Testis (tissue), 2 donors: ENCODE measurements at regions not wholly inside any gene's neighbourhood (a gene's known extent, or its start where the extent isn't known, plus 50 kb on each side); places are given as distances from the start of the nearest gene placed in this dataset.

Experiments
- DNase-seq: peaks from one replicate; pipeline ENCODE4 v3.0.0-alpha.2; 2019
- H3K27ac ChIP-seq, 2 donors: fragments of 200-600 bp; sonication (generic); one replicate each; pipeline ENCODE4 v1.5.1; 2019
- H3K27me3 ChIP-seq: fragments of 200-600 bp; sonication (generic); one replicate; pipeline ENCODE4 v1.5.1; 2019
- H3K36me3 ChIP-seq: fragments of 200-600 bp; sonication (generic); one replicate; pipeline ENCODE4 v1.5.1; 2017; ENCODE audit warnings: low read depth; ENCODE audit errors: missing control alignments
- H3K4me1 ChIP-seq: fragments of 200-600 bp; sonication (generic); one replicate; pipeline ENCODE4 v1.5.1; 2019
- H3K4me3 ChIP-seq, 2 donors: fragments of 200-600 bp; sonication (generic); one replicate each; pipeline ENCODE4 v1.5.1; 2017 to 2019
- H3K9me3 ChIP-seq: fragments of 200-600 bp; sonication (generic); one replicate; pipeline ENCODE4 v1.5.1; 2017
- CTCF ChIP-seq, 3 experiments: fragments of 450-650 bp in 2 of 3; fragments of 200-600 bp in 1 of 3; sonication (generic) in 1 of 3; IDR thresholded peaks; one replicate each; pipeline ENCODE4 v1.5.1; 2016 to 2019; ENCODE audit warnings: antibody characterized with exemption in 3 of 3, mild to moderate bottlenecking in 2 of 3, moderate library complexity in 1 of 3
- POLR2A ChIP-seq: fragments of 450-650 bp; IDR thresholded peaks from one replicate; pipeline ENCODE4 v1.6.1; 2017; ENCODE audit warnings: antibody characterized with exemption, mild to moderate bottlenecking, moderate library complexity
- WGBS, 2 donors: methylation state at CpG; one replicate each; pipeline ENCODE4 v1.1.5; 2018; 5-methylcytosine and 5-hydroxymethylcytosine counted together
- intact Hi-C: fragments of 100-400 bp; cut with DNase I; formaldehyde crosslinking; loops from one replicate; pipeline ENCODE4 v1.15.1; 2023; ENCODE audit warnings: low total_unique reads

DNA sequence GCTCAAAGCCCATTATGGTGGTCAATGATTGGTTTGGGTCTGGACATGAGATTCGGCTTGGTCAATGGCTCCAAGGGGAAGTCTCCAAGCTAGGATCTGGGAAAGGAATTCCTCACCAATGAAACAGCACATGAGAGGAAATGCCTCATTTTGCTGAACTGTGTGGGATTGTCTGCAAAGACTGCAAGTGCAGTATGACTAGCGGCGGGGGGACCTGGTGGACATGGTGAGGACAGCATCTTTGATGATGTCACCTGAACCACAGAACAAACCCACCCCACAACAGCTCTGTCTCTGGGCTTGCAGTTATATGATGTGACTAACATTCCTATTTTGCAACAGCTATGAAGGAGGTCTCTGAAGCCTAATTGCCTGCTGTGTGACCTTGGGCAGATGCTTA, 50.6 kb upstream of the NKD1 start:
- no peaks in the 10 kb centered on the region for H3K27me3 ChIP-seq
- TF ChIP-seq CTCF (IDR thresholded peaks at IDR 0.05) (no peak), POLR2A (no peak)
- WGBS, 2 donors = 88 to 93% methylated on average over 3 of the region's 3 CpGs
- intact Hi-C loops = no loop called here
- H3K4me1 ChIP-seq = no peaks in the 10 kb centered on the region
- no peaks in the 10 kb centered on the region for H3K36me3 ChIP-seq
- no peak for DNase-seq
- no peaks in the 10 kb centered on the region for H3K9me3 ChIP-seq
- no peak overlapping the region for H3K27ac ChIP-seq
- no peak overlapping the region for H3K4me3 ChIP-seq

DNA sequence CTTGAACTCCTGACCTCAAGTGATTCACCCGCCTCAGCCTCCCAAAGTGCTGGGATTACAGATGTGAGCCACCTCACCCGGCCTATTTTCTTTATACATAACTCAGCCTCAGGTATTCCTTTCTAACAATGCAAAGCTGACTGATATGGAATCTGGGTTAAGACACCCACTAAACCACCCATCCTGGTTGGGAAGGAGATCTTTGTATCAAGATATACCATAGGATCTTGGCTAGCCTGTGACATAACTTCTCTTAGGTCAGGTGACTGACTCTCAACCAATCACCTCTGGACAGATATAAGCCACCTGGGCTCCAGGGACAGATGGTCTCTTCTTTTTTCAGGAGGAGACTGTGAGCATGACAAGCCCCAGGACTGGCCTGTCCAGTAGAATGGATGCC, 51.2 kb upstream of the NKD1 start:
- H3K9me3 ChIP-seq = no peaks in the 10 kb centered on the region
- WGBS, 2 donors = 82 to 97% methylated on average over 2 of the region's 2 CpGs
- no peaks in the 10 kb centered on the region for H3K36me3 ChIP-seq
- no peaks in the 10 kb centered on the region for H3K27me3 ChIP-seq
- H3K4me3 ChIP-seq = no peak overlapping the region
- no peaks in the 10 kb centered on the region for H3K4me1 ChIP-seq
- H3K27ac ChIP-seq = no peak overlapping the region
- no peak for DNase-seq
- intact Hi-C loops = no loop called here
- no peak for TF ChIP-seq CTCF (IDR thresholded peaks at IDR 0.05)
- no peak for TF ChIP-seq POLR2A

- no peaks in the 10 kb centered on the region for H3K36me3 ChIP-seq
- TF ChIP-seq CTCF (IDR thresholded peaks at IDR 0.05) (no peak), POLR2A (no peak)
- no peak for DNase-seq
- intact Hi-C loops = no loop called here
- no peak overlapping the region for H3K4me3 ChIP-seq
- H3K27me3 ChIP-seq = no peaks in the 10 kb centered on the region
- 89 to 92% methylated on average over 7 of the region's 7 CpGs for WGBS, 2 donors
- H3K27ac ChIP-seq = no peak overlapping the region
- no peaks in the 10 kb centered on the region for H3K9me3 ChIP-seq
- H3K4me1 ChIP-seq = no peaks in the 10 kb centered on the region
These were observed 52.5 kb upstream of the NKD1 start for GRCh38 chr16:50495673-50496072.

DNA sequence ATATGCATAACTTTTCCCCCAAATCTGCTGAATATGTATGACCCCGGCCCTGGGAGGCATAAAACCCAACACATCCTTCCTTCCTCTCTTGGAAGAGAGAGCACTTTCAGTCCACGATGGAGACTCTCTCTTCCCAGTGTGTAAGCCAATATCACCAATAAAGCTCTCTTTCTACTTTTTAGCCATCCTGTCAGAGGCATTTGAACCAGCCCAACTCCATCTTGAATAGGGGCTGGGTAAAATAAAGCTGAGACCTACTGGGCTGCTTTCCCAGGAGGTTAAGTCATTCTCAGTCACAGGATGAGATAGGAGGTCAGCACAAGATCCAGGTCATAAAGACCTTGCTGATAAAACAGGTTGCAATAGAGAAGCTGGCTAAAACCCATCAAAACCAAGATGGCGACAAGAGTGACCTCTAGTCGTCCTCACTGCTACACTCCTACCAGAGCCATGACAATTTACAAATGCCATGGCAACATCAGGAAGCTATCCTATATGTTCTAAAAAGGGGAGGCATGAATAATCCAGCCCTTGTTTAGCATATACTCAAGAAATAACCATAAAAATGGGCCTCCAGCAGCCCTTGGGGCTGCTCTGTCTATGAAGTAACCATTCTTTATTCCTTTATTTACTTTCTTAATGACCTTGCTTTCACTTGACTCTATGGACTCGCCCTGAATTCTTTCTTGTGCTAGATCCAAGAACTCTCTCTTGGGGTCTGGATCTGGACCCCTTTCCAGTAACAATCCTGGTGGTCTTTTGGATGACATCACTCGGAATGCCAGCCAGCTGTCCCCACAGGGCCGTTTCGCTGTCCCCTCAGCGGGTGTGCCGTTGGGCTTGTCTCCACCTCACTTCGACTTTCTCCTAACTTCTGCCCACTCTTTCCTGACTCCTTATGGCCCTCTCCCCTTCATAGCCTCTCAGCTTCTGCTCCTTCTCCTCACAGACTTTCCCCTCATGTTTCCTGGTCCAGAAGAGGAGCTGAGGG, 53.4 kb upstream of the NKD1 start:
- Histone ChIP-seq H3K9me3 (no peaks in the 10 kb centered on the region), H3K27me3 (no peaks in the 10 kb centered on the region), H3K4me3 (no peak overlapping the region), H3K36me3 (no peaks in the 10 kb centered on the region), H3K27ac (no peak overlapping the region), H3K4me1 (no peaks in the 10 kb centered on the region)
- no peak for DNase-seq
- TF ChIP-seq CTCF (IDR thresholded peaks at IDR 0.05) (no peak), POLR2A (no peak)
- intact Hi-C loops = no loop called here
- WGBS, 2 donors = 87 to 89% methylated on average over 11 of the region's 11 CpGs

GRCh38 chr16:50491516-50491915, 56.7 kb upstream of the NKD1 start:
- no peak for DNase-seq
- WGBS, 2 donors = 95 to 96% methylated on average over 8 of the region's 8 CpGs

More at GRCh38 chr16:50491516-50491915, 56.7 kb upstream of the NKD1 start:
- Histone ChIP-seq H3K9me3 (no peaks in the 10 kb centered on the region), H3K27me3 (no peaks in the 10 kb centered on the region), H3K36me3 (no peaks in the 10 kb centered on the region), H3K4me3 (no peak overlapping the region), H3K27ac (no peak overlapping the region), H3K4me1 (no peaks in the 10 kb centered on the region)
- TF ChIP-seq CTCF (IDR thresholded peaks at IDR 0.05) (no peak), POLR2A (no peak)
- intact Hi-C loops = no loop called here
